ENCODE measurements at regions not wholly inside any gene's neighbourhood (a gene's known extent, or its start where the extent isn't known, plus 50 kb on each side); places are given as distances from the start of the nearest gene placed in this dataset.

DNA sequence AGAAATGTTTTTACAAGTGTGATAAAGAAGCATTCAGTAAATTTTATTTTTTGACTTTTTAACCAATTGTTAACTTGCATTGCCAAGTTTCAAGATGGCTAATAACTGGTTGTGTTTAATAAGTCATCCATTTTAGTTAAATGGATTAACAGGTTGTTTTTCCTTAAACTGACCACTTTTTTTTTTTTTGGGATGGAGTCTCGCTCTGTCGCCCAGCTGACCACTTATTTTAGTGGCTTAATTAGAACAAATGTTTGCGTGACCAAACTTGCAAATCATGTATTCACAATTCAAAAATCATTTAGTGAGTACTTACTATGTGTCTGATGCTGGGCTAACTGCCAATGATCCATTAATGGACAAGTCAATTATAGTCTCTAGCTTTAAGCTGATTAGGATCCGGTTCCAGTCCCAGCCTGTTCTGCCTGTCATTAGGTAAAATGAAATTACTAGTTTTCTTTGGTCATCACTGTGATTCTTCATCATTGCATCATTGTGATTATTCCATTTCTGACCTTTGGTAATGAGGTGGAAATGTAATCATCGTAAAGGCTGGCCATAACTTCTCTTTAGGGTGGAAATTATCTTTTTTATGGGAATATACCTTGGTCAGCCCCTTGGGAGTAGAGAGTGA is 729.2 kb upstream of the MARCKS start:
- DNase-seq (ENCODE audit: low read depth): no peak
- TF ChIP-seq, protein P1, sequence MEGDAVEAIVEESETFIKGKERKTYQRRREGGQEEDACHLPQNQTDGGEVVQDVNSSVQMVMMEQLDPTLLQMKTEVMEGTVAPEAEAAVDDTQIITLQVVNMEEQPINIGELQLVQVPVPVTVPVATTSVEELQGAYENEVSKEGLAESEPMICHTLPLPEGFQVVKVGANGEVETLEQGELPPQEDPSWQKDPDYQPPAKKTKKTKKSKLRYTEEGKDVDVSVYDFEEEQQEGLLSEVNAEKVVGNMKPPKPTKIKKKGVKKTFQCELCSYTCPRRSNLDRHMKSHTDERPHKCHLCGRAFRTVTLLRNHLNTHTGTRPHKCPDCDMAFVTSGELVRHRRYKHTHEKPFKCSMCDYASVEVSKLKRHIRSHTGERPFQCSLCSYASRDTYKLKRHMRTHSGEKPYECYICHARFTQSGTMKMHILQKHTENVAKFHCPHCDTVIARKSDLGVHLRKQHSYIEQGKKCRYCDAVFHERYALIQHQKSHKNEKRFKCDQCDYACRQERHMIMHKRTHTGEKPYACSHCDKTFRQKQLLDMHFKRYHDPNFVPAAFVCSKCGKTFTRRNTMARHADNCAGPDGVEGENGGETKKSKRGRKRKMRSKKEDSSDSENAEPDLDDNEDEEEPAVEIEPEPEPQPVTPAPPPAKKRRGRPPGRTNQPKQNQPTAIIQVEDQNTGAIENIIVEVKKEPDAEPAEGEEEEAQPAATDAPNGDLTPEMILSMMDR (IDR thresholded peaks at IDR 0.05; ENCODE audit: low read length, missing control alignments): no peak
- no peak overlapping the region for H3K4me3 ChIP-seq (replicated peaks; ENCODE audit: low read depth, low read length)

DNA sequence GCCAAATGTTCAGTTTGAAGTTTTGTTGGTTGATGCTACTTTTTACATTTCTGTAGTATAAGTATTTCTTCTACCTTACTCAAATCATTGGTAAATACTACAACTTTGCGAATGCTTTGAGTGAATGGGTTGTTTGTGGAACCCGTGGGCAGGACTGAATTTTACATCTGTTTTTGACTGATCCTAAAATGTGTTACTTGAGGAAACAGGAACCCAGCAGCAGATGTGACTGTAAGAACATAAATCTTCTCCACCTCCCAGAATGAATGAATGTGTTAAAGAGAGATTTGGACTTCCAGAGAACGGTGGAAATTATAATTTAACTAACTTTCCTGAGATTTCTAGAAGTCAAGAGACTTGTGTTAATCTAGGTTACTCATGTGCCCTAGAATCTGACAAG is 728.5 kb upstream of the MARCKS start:
- DNase-seq (ENCODE audit: low read depth): no peak
- no peak overlapping the region for H3K4me3 ChIP-seq (replicated peaks; ENCODE audit: low read depth, low read length)
- TF ChIP-seq, protein P1 (IDR thresholded peaks at IDR 0.05; ENCODE audit: low read length, missing control alignments): no peak

DNA sequence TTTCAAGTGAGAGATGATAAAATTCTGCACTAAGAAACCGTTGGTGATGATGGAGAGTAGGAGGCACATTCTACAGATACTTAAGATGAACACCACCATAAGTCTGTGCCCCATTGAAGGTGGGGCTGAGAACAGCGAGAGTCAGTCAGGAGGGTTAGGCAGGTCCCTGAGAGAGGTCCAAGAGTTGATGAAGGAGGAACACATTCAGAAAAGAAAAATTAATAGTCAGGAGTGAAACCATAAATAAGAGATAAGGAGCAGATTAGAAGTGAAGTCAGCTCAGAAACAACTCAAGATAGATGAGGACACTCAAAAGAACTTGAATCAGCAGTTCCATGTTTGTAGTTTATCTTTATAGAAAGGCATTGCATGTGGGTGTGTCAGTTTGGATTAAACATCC is 727.2 kb upstream of the MARCKS start:
- DNase-seq (ENCODE audit: low read depth): no peak

GRCh38 chr6:113137426-113137825 is 719.7 kb upstream of the MARCKS start:
- DNase-seq (ENCODE audit: low read depth): peak; percentile 41
- TF ChIP-seq, protein P1 (IDR thresholded peaks at IDR 0.05; ENCODE audit: low read length, missing control alignments): no peak
- no peak overlapping the region for H3K4me3 ChIP-seq (replicated peaks; ENCODE audit: low read depth, low read length)

More for the DNA sequence above, 727.2 kb upstream of the MARCKS start:
- H3K4me3 ChIP-seq (replicated peaks; ENCODE audit: low read depth, low read length): no peak overlapping the region
- TF ChIP-seq, protein P1 (IDR thresholded peaks at IDR 0.05; ENCODE audit: low read length, missing control alignments): no peak

- TF ChIP-seq, protein P1 (IDR thresholded peaks at IDR 0.05; ENCODE audit: low read length, missing control alignments): no peak
- no peak overlapping the region for H3K4me3 ChIP-seq (replicated peaks; ENCODE audit: low read depth, low read length)
- DNase-seq (ENCODE audit: low read depth): no peak
Measured at GRCh38 chr6:113140721-113141120, 716.4 kb upstream of the MARCKS start.

DNA sequence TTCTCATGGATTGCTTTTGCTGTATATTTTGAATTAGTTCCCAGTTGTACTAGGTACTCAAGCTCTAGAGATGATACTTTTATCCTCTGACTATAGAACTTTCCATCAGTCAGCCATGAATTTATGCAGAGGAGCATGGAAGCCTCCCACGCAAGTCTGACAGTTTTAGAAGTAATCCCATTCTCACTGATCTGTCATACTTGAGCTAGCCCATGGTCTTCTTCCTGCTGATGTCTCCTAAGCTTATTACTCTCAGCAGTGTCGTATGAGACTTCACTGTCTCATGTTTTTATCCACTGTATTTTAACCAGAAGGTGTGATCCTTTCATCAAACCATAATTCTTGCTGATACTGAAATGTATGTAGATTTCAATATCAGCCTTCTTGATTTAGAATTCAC is 715.2 kb upstream of the MARCKS start:
- DNase-seq (ENCODE audit: low read depth): no peak
- TF ChIP-seq, protein P1 (IDR thresholded peaks at IDR 0.05; ENCODE audit: low read length, missing control alignments): no peak
- no peak overlapping the region for H3K4me3 ChIP-seq (replicated peaks; ENCODE audit: low read depth, low read length)

GRCh38 chr6:113142671-113143174 is 714.4 kb upstream of the MARCKS start:
- no peak overlapping the region for H3K4me3 ChIP-seq (replicated peaks; ENCODE audit: low read depth, low read length)
- DNase-seq (ENCODE audit: low read depth): no peak
- TF ChIP-seq, protein P1 (IDR thresholded peaks at IDR 0.05; ENCODE audit: low read length, missing control alignments): no peak
